ENCODE measurements at regions not wholly inside any gene's neighbourhood (a gene's known extent, or its start where the extent isn't known, plus 50 kb on each side); places are given as distances from the start of the nearest gene placed in this dataset.

GRCh38 chr20:48460681-48461080, 367.1 kb downstream of the PREX1 start:
- Histone ChIP-seq H3K27me3 (ENCODE audit: control insufficient read depth, insufficient read depth, low read length, poor library complexity, severe bottlenecking) (no peaks in the 10 kb centered on the region), H3K4me1 (ENCODE audit: control insufficient read depth, insufficient read depth, low read length) (peaks cover 7% of the 10 kb centered on the region), H3K9me3 (ENCODE audit: control insufficient read depth, low read length) (no peaks in the 10 kb centered on the region), H3K4me3 (ENCODE audit: low read length) (no peak overlapping the region), H3K9ac (ENCODE audit: extremely low read depth, low read length, poor library complexity, severe bottlenecking) (no peak overlapping the region), H3K36me3 (ENCODE audit: control insufficient read depth, insufficient read depth, low read length) (no peaks in the 10 kb centered on the region), H3K27ac (ENCODE audit: low read depth, low read length) (no peak overlapping the region)
- Mint-ChIP-seq H3K27me3 (ENCODE audit: insufficient read depth) (peaks cover 18% of the 10 kb centered on the region), H3K27ac (no peak overlapping the region), H3K9me3 (no peaks in the 10 kb centered on the region), H3K4me3 (no peak overlapping the region), H3K4me1 (peaks cover 33% of the 10 kb centered on the region), H3K36me3 (ENCODE audit: low read depth) (no peaks in the 10 kb centered on the region)
- 74 to 85% methylated on average over 3 to 4 of the region's 4 CpGs for WGBS, 2 experiments (ENCODE audit: insufficient coverage in 1 of 2, insufficient read length in 1 of 2)
- TF ChIP-seq CTCF (conservative IDR thresholded peaks at IDR 0.05): no peak
- no peak for DNase-seq

- WGBS, 2 experiments (ENCODE audit: insufficient coverage in 1 of 2, insufficient read length in 1 of 2): 83 to 91% methylated on average over 11 to 21 of the region's 25 CpGs
- TF ChIP-seq CTCF (conservative IDR thresholded peaks at IDR 0.05): no peak
- Histone ChIP-seq H3K27ac (ENCODE audit: low read depth, low read length) (no peak overlapping the region), H3K4me1 (ENCODE audit: control insufficient read depth, insufficient read depth, low read length) (peaks cover 15% of the 10 kb centered on the region), H3K36me3 (ENCODE audit: control insufficient read depth, insufficient read depth, low read length) (no peaks in the 10 kb centered on the region), H3K9ac (ENCODE audit: extremely low read depth, low read length, poor library complexity, severe bottlenecking) (no peak overlapping the region), H3K4me3 (ENCODE audit: low read length) (no peak overlapping the region), H3K27me3 (ENCODE audit: control insufficient read depth, insufficient read depth, low read length, poor library complexity, severe bottlenecking) (no peaks in the 10 kb centered on the region), H3K9me3 (ENCODE audit: control insufficient read depth, low read length) (no peaks in the 10 kb centered on the region)
- Mint-ChIP-seq H3K9me3 (no peaks in the 10 kb centered on the region), H3K27me3 (ENCODE audit: insufficient read depth) (peaks cover 18% of the 10 kb centered on the region), H3K4me3 (no peak overlapping the region), H3K36me3 (ENCODE audit: low read depth) (no peaks in the 10 kb centered on the region), H3K4me1 (peaks cover 41% of the 10 kb centered on the region), H3K27ac (no peak overlapping the region)
- DNase-seq: no peak
Measured at GRCh38 chr20:48459722-48460395, 367.9 kb downstream of the PREX1 start.

GRCh38 chr20:48458601-48459385, 369.0 kb downstream of the PREX1 start:
- DNase-seq: no peak
- TF ChIP-seq CTCF (conservative IDR thresholded peaks at IDR 0.05): no peak
- 90 to 95% methylated on average over 4 to 12 of the region's 12 CpGs for WGBS, 2 experiments (ENCODE audit: insufficient coverage in 1 of 2, insufficient read length in 1 of 2)
- Histone ChIP-seq H3K4me3 (ENCODE audit: low read length) (no peak overlapping the region), H3K4me1 (ENCODE audit: control insufficient read depth, insufficient read depth, low read length) (peaks cover 15% of the 10 kb centered on the region), H3K27me3 (ENCODE audit: control insufficient read depth, insufficient read depth, low read length, poor library complexity, severe bottlenecking) (no peaks in the 10 kb centered on the region), H3K9me3 (ENCODE audit: control insufficient read depth, low read length) (no peaks in the 10 kb centered on the region), H3K36me3 (ENCODE audit: control insufficient read depth, insufficient read depth, low read length) (no peaks in the 10 kb centered on the region), H3K27ac (ENCODE audit: low read depth, low read length) (no peak overlapping the region), H3K9ac (ENCODE audit: extremely low read depth, low read length, poor library complexity, severe bottlenecking) (no peak overlapping the region)
- Mint-ChIP-seq H3K4me1 (peaks cover 44% of the 10 kb centered on the region), H3K27ac (no peak overlapping the region), H3K27me3 (ENCODE audit: insufficient read depth) (peaks cover 22% of the 10 kb centered on the region), H3K36me3 (ENCODE audit: low read depth) (no peaks in the 10 kb centered on the region), H3K9me3 (no peaks in the 10 kb centered on the region), H3K4me3 (no peak overlapping the region)
